ENCODE measurements at regions not wholly inside any gene's neighbourhood (a gene's known extent, or its start where the extent isn't known, plus 50 kb on each side); places are given as distances from the start of the nearest gene placed in this dataset.
A peak's percentile ranks its signal among the peaks of the same experiment; 100 is the strongest.
"Not testable (repeated sequence)": the region's sequence is repeated elsewhere in the genome, so short reads cannot be mapped to it uniquely, and the experiment has no call there.

DNA sequence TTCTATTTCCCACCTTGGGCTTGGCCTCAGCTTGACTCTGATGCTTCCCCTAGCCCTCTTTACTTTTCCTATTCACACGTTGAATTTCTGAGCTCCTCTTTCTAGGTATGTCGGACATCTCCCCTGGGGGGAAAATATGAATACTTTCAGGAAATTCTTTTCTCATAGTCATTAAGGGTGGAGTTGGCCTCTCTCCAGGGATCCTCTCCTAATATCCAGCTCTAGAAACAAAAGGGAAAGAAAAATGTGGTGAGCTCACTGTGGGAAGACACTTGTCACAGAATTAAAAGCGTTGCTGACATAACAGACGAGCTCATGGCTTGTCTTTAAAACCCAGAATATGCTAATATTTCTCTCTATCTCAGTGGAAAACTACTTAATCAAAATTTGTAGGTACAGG, 132.7 kb upstream of the MEX3C start:
- no peak for DNase-seq

- no peak for DNase-seq
Observed at GRCh38 chr18:51330739-51331138, 133.3 kb upstream of the MEX3C start.

GRCh38 chr18:51337406-51337805, 139.9 kb upstream of the MEX3C start:
- DNase-seq: no peak

DNA sequence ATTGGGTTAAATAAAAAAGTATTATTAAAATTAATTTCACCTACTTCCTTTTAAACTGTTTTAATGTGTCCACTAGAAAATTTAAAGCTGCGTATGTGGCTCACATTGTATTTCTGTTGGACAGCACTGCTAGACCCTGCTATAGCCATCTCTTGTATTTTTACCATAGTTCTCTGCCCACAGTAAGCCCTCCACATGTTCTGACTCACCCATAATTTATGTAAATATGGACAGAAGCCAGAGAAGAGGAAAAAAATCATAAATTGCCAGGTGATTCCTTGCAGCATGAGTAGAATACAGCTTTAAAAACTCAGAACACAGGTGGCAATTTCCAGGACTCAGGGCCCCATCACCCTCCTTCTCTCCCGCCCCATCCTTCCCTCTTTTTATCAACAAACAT, 142.4 kb upstream of the MEX3C start:
- DNase-seq: no peak

GRCh38 chr18:51340332-51340731, 142.9 kb upstream of the MEX3C start:
- DNase-seq: no peak

GRCh38 chr18:51342815-51343214, 145.3 kb upstream of the MEX3C start:
- DNase-seq: no peak

DNA sequence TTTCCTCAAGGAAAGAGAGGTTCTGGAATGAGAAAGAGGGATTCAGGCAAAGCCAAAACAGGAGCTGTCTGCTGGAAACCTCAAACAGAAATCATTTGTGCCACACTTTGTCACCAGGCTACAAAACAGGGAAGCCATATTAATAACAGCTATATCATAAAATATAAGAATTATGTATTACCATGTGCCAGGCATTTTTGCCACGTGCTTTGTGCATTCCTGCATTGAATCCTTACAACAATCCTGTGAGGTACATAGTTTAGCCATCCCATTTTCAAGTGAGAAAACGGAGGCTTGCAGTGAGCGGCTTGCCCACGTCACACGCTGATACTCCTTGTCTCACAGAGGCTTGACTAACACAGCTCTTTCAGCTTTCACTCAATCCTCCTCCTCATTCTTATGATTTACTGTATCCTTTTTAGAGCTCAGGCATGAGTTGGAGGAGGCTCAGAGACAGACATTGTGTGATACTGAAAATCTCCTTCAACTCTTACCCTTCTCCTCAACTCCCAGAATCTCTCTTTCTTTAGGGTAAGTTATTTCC, 148.4 kb upstream of the MEX3C start:
- no peak for DNase-seq

- no peak for DNase-seq
Observed at GRCh38 chr18:51346404-51346803, 148.9 kb upstream of the MEX3C start.

- no peak for DNase-seq
Observed at GRCh38 chr18:51350081-51350480, 152.6 kb upstream of the MEX3C start.

GRCh38 chr18:51355841-51356240, 158.4 kb upstream of the MEX3C start:
- DNase-seq: no peak

DNA sequence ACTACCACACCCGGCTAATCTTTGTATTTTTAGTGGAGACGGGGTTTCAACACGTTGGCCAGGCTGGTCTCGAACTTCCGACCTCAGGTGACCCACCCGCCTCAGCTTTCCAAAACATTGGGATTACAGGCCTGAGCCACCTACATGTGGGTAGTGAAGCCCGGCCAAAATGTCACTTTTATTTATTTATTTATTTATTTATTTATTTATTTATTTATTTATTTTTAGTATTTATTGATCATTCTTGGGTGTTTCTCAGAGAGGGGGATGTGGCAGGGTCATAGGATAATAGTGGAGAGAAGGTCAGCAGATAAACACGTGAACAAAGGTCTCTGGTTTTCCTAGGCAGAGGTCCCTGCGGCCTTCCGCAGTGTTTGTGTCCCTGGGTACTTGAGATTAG, 162.8 kb upstream of the MEX3C start:
- DNase-seq: not testable (repeated sequence)

- DNase-seq: no peak
Observed at GRCh38 chr18:51361130-51361860, 163.8 kb upstream of the MEX3C start.

GRCh38 chr18:51363384-51363783, 165.9 kb upstream of the MEX3C start:
- no peak for DNase-seq

- DNase-seq: no peak
Observed at GRCh38 chr18:51370996-51371395, 173.5 kb upstream of the MEX3C start.

- no peak for DNase-seq
Observed at GRCh38 chr18:51371929-51372328, 174.4 kb upstream of the MEX3C start.

- DNase-seq: no peak
Observed at GRCh38 chr18:51382081-51382480, 184.6 kb upstream of the MEX3C start.

DNA sequence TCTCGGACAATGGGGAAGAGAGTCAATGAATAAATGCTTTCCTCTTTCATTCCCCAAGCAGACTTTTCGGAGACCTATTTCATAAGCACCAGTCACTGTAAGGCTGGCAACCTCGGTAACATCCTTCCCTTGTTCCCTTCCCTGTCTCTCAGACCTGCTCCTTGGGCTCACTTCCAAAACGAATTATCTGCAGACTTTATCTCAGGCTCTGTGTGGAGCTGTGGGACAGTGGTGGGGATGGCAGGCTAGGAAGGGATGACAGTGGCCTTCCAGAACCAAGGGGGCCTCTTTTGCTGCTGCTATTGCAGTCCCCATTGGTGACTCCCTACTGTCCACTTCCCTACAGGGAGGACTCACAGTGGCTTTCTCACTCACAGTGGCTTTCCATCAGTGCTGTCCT, 185.6 kb upstream of the MEX3C start:
- DNase-seq: no peak

GRCh38 chr18:51383711-51384110, 186.2 kb upstream of the MEX3C start:
- no peak for DNase-seq

DNA sequence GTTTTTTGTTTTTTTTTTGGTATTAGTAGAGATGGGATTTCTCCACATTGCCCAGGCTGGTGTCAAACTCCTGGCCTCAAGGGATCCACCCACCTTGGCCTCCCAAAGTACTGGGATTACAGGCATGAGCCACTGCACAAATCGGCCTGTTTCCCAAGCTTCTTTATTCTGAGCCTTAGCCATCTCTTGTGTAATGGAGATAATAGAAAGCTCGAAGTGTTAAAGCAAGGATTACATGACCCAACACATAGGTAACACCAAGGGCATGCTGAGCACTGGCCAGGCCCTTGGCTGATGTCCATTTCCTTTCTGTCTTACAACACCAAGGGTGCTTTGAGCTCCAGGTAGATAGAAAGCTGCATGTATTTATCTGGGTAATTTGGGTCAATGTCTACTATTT, 187.8 kb upstream of the MEX3C start:
- DNase-seq: no peak

DNA sequence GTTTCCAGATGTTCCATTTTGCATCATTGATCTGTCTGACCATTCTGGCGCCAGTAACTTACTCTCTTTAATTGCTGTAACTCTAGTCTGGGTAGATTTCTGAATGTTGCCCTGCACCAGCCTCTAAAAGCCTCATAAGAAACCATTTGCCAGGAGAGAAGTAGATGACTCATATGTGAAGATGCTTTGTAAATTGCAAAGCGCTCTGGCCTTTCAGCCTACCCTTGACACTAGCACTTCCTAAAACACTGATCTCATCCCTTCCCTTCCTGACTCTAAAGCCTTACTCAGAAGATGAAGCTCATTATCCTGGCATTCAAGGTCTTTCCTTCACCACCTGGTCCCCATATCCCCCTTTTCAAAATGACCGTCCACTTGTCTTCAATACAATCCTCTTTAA, 193.2 kb upstream of the MEX3C start:
- DNase-seq: no peak

GRCh38 chr18:51391215-51391614, 193.7 kb upstream of the MEX3C start:
- DNase-seq: no peak

GRCh38 chr18:51391731-51392130, 194.2 kb upstream of the MEX3C start:
- DNase-seq: peak in 18 of 51 donors; percentile 9 to 61 (median 36)

DNA sequence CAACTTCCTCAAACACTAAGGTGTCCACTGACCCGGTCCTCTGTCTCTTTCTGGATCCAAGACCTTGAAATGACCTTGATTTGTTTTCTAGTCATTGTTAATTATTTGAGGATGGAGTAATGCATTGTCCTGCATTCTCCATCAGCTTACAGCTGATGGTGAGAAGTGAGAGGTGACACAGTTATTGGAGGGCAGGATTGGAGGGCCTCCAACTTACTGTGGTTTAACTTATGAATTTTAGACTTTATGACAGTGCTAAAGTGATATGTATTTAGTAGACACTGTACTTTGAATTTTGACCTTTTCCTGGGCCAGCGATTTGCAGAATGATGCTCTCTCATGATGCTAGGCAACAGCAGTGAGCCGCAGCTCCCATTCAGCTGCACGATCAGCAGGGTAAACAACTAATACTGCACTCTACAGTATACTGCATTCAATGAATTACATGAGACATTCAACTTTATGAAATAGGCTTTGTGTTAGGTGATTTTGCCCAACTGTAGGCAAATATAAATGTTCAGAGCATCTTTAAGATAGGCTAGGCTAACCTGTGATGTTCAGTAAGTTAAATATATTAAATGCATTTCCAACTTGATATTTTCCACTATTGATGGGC, 200.0 kb upstream of the MEX3C start:
- peak in 3 of 51 donors; percentile 11 to 16 (median 15) for DNase-seq

Measured in hypothalamus (tissue), 51 donors.